Endothelial cell of umbilical vein (primary cell): ENCODE measurements at regions not wholly inside any gene's neighbourhood (a gene's known extent, or its start where the extent isn't known, plus 50 kb on each side); places are given as distances from the start of the nearest gene placed in this dataset.

Experiments
- BruUV-seq: library from RNA; stranded (reverse); fragments of 400-500 nt; replicated peaks from 2 replicates; lab custom pipeline; 2021; lab: Mats Ljungman, UMichigan
- CTCF ChIA-PET: fragments of 300-600, 350-600 bp; sonication (Branson Sonifier 250); formaldehyde crosslinking; loops from one replicate; lab custom pipeline; 2021; ENCODE audit warnings: antibody characterized with exemption, inconsistent platforms; lab: Charles Lee
- POLR2A ChIA-PET: fragments of 300-600, 350-600 bp; sonication (Branson Sonifier 250); formaldehyde crosslinking; loops from one replicate; lab custom pipeline; 2021; ENCODE audit warnings: antibody characterized with exemption, inconsistent platforms; lab: Charles Lee
- DNase-seq: peaks from one replicate; pipeline ENCODE4 v3.0.0-alpha.2; 2011; ENCODE audit warnings: low read depth, low spot score
- FAIRE-seq: peaks from 2 replicates; lab custom pipeline; 2011; peaks lifted over from hg19 to GRCh38; lab: Jason Lieb, UNC
- H2AFZ ChIP-seq: 2 replicates; pipeline ENCODE4 v1.6.0; 2012; ENCODE audit warnings: low read depth, low read length, control low read depth, inconsistent platforms
- H3K27ac ChIP-seq: 2 replicates; pipeline ENCODE4 v1.5.1; 2011; ENCODE audit warnings: low read depth, mild to moderate bottlenecking, control low read depth, low read length, moderate library complexity; ENCODE audit not compliant: insufficient read depth
- H3K27me3 ChIP-seq, 2 experiments: 2 replicates each; pipeline versions ENCODE4 v1.6.0 to v1.6.1; 2011; ENCODE audit warnings: low read length in 2 of 2, mixed read lengths in 1 of 2; ENCODE audit not compliant: control insufficient read depth in 2 of 2, insufficient read depth in 2 of 2
- H3K36me3 ChIP-seq, 2 experiments: 2 replicates in 1 of 2; 3 replicates in 1 of 2; pipeline ENCODE4 v1.5.1; 2011; ENCODE audit warnings: low read length in 2 of 2, mild to moderate bottlenecking in 1 of 2, moderate library complexity in 1 of 2; ENCODE audit not compliant: control insufficient read depth in 2 of 2, insufficient read depth in 2 of 2; ENCODE audit errors: extremely low read depth in 1 of 2
- H3K4me1 ChIP-seq: 3 replicates; pipeline ENCODE4 v1.5.1; 2011; ENCODE audit warnings: mild to moderate bottlenecking, low read length; ENCODE audit not compliant: control insufficient read depth, insufficient read depth; ENCODE audit errors: extremely low read depth
- H3K4me2 ChIP-seq: 2 replicates; pipeline ENCODE4 v1.6.1; 2011; ENCODE audit warnings: low read length, control low read depth, mixed read lengths; ENCODE audit not compliant: insufficient read depth
- H3K4me3 ChIP-seq, 3 experiments: fragments of 200-600 bp in 1 of 3; sonication (generic), shearing (Covaris generic) in 1 of 3; replicated peaks in 1 of 3; 2 replicates each; pipeline ENCODE4 v1.5.1; 2011 to 2016; ENCODE audit warnings: control low read depth in 3 of 3, low read length in 3 of 3, mild to moderate bottlenecking in 2 of 3, inconsistent platforms in 1 of 3, low read depth in 1 of 3, moderate library complexity in 1 of 3; ENCODE audit not compliant: insufficient read depth in 1 of 3
- H3K79me2 ChIP-seq: 2 replicates; pipeline ENCODE4 v1.6.0; 2012; ENCODE audit warnings: low read length, inconsistent platforms; ENCODE audit not compliant: control insufficient read depth, insufficient read depth
- H3K9ac ChIP-seq: replicated peaks from 2 replicates; pipeline ENCODE3; 2011; ENCODE audit warnings: low read length, control low read depth; ENCODE audit not compliant: insufficient read depth; ENCODE audit errors: extremely low read depth
- H3K9me1 ChIP-seq: replicated peaks from 3 replicates; pipeline ENCODE4 v1.6.0; 2011; ENCODE audit warnings: mild to moderate bottlenecking, low read length; ENCODE audit not compliant: control insufficient read depth, insufficient read depth; ENCODE audit errors: extremely low read depth
- H3K9me3 ChIP-seq: replicated peaks from 2 replicates; pipeline ENCODE4 v1.5.1; 2012; ENCODE audit warnings: low read length, inconsistent platforms; ENCODE audit not compliant: control insufficient read depth, insufficient read depth
- H4K20me1 ChIP-seq: replicated peaks from 2 replicates; pipeline ENCODE3; 2011; ENCODE audit warnings: mild to moderate bottlenecking, low read length; ENCODE audit not compliant: control insufficient read depth, insufficient read depth; ENCODE audit errors: extremely low read depth
- EZH2 ChIP-seq: IDR thresholded peaks from 2 replicates; pipeline ENCODE4 v1.6.1; 2012; ENCODE audit warnings: borderline replicate concordance, low read depth, mild to moderate bottlenecking, moderate library complexity, low read length, inconsistent platforms; ENCODE audit not compliant: severe bottlenecking
- FOS ChIP-seq: IDR thresholded peaks from 2 replicates; pipeline ENCODE4 v1.6.1; 2011; ENCODE audit warnings: mild to moderate bottlenecking, low read length, moderate library complexity, borderline replicate concordance; ENCODE audit not compliant: insufficient read depth
- GATA2 ChIP-seq: IDR thresholded peaks from 2 replicates; pipeline ENCODE4 v1.7.0; 2011; ENCODE audit warnings: low read depth, mild to moderate bottlenecking, moderate library complexity, mixed read lengths, low read length; ENCODE audit not compliant: insufficient read length, insufficient read depth
- JUN ChIP-seq: IDR thresholded peaks from 2 replicates; pipeline ENCODE4 v1.6.1; 2011; ENCODE audit warnings: borderline replicate concordance, low read depth; ENCODE audit not compliant: insufficient read length, insufficient read depth
- MYC ChIP-seq: IDR thresholded peaks from one replicate; pipeline ENCODE4 v1.6.1; 2011; ENCODE audit warnings: mild to moderate bottlenecking, low read depth, low read length
- POLR2A ChIP-seq: IDR thresholded peaks from 2 replicates; pipeline ENCODE4 v1.6.1; 2012; ENCODE audit warnings: low read depth, mild to moderate bottlenecking, control low read depth, low read length
- POLR2AphosphoS5 ChIP-seq: IDR thresholded peaks from 2 replicates; pipeline ENCODE4 v1.6.1; 2012; ENCODE audit warnings: low read depth, mild to moderate bottlenecking, control low read depth, low read length, moderate library complexity; ENCODE audit not compliant: insufficient read depth
- dilution Hi-C: fragments of 300-500 bp; cut with MboI; formaldehyde crosslinking; loops from one replicate; pipeline ENCODE4 v1.15.0; 2019; ENCODE audit warnings: low sequenced_read_pairs; ENCODE audit not compliant: extremely low pct_ligation_motif_present
- intact Hi-C: fragments of 100-400 bp; cut with micrococcal nuclease; formaldehyde crosslinking; loops from one replicate; pipeline ENCODE4 v1.10.0; 2022
- TF ChIP-seq, protein P1 (sequence below): IDR thresholded peaks from 2 replicates; pipeline ENCODE4 v1.6.1; 2011; ENCODE audit not compliant: insufficient read depth, insufficient read length
- TF ChIP-seq, protein P2 (sequence below), 2 donors: IDR thresholded peaks; 1 replicate in 1 of 2; 2 replicates in 1 of 2; pipeline ENCODE4 v1.5.1; 2011; ENCODE audit warnings: low read length in 2 of 2, mild to moderate bottlenecking in 2 of 2, moderate library complexity in 2 of 2, control low read depth in 1 of 2, inconsistent platforms in 1 of 2, low read depth in 1 of 2; ENCODE audit not compliant: insufficient read depth in 1 of 2; ENCODE audit errors: extremely low read depth in 1 of 2

DNA sequence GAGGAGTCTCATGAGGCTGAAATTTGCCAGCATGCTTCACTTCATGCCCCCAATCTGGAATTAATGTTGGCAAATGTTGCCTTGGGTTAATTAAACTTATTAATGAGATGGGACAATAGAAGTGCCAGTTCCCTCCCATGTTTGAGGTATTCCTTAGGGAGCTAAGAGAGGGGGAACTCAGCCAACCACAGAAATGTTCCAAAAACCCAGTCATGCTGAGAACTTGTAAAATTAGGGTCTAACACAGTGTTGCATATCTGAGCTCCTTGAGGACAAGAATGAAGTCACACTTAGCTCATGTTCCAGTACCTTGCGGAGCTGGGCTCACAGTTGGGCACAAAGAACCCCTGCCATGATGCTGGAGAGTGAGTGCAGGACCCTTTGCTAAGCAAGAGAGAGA is 89.4 kb downstream of the OAT start:
- Histone ChIP-seq H3K4me2 (no peak overlapping the region), H3K27me3 (no peaks in the 10 kb centered on the region), H3K79me2 (no peaks in the 10 kb centered on the region), H3K4me3 (no peak overlapping the region), H3K36me3 (no peaks in the 10 kb centered on the region), H4K20me1 (no peaks in the 10 kb centered on the region), H3K4me1 (no peaks in the 10 kb centered on the region), H3K9me3 (no peaks in the 10 kb centered on the region), H3K27ac (no peak overlapping the region), H3K9me1 (no peaks in the 10 kb centered on the region), H2AFZ (no peak overlapping the region), H3K9ac (no peak overlapping the region)
- TF ChIP-seq, protein P1, sequence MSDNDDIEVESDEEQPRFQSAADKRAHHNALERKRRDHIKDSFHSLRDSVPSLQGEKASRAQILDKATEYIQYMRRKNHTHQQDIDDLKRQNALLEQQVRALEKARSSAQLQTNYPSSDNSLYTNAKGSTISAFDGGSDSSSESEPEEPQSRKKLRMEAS: no peak
- TF ChIP-seq MYC (no peak), POLR2A (no peak)
- CTCF ChIA-PET: interaction anchor here (2.8 kb wide), 1 partner anchor 335 kb away, joined by 7 read pairs; no protein-coding TSS in a partner anchor
- intact Hi-C loops: no loop called here
- POLR2A ChIA-PET: no interaction called here
- DNase-seq: no peak
- dilution Hi-C loops: no loop called here
- no TSS peak for BruUV-seq
- FAIRE-seq: no peak

DNA sequence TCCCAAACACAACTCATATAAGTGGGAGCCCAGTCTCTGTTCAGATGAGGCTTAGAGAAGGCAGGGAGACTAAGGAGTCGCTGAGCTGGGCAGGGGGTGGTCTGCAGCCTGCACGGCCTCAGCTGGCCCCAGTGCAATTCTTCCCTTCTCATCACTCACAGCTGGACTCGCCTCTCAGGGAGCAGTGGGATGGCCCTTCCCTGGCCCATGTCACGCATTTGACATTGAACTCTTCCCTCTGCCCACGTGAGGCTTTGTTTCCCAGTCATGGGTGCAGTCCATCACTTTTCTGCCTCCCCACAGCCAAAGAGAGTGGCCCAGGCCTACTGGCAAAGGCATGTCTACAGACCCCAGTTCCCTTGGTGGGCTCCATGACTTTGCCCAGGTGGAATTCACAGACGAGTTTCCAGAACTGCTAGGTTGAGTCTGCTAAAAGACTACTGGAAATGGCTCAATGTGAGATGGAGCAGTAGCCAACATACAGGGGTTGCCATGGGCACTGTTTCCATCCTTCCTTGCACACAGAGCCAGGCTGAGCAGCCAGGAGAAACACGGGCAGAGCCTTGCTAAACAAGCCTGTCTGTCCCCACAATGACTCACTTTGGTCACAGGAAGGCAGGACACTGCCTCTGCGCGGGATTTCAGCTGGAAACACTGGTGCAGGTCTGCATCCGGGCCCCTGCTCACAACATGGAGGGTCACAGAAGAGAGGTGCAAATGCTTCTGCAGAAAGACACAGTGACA is 90.1 kb downstream of the OAT start:
- Histone ChIP-seq H3K4me1 (no peaks in the 10 kb centered on the region), H3K36me3 (no peaks in the 10 kb centered on the region), H4K20me1 (no peaks in the 10 kb centered on the region), H3K79me2 (no peaks in the 10 kb centered on the region), H3K27me3 (no peaks in the 10 kb centered on the region), H3K9me3 (no peaks in the 10 kb centered on the region), H2AFZ (no peak overlapping the region), H3K4me3 (no peak overlapping the region), H3K9ac (no peak overlapping the region), H3K4me2 (no peak overlapping the region), H3K27ac (no peak overlapping the region), H3K9me1 (no peaks in the 10 kb centered on the region)
- no peak for FAIRE-seq
- BruUV-seq: no TSS peak
- POLR2A ChIA-PET: no interaction called here
- CTCF ChIA-PET: interaction anchor here (2.8 kb wide), 1 partner anchor 334 kb away, joined by 7 read pairs; no protein-coding TSS in a partner anchor
- dilution Hi-C loops: no loop called here
- TF ChIP-seq POLR2AphosphoS5: no peak
- no peak for TF ChIP-seq JUN
- TF ChIP-seq, protein P2, sequence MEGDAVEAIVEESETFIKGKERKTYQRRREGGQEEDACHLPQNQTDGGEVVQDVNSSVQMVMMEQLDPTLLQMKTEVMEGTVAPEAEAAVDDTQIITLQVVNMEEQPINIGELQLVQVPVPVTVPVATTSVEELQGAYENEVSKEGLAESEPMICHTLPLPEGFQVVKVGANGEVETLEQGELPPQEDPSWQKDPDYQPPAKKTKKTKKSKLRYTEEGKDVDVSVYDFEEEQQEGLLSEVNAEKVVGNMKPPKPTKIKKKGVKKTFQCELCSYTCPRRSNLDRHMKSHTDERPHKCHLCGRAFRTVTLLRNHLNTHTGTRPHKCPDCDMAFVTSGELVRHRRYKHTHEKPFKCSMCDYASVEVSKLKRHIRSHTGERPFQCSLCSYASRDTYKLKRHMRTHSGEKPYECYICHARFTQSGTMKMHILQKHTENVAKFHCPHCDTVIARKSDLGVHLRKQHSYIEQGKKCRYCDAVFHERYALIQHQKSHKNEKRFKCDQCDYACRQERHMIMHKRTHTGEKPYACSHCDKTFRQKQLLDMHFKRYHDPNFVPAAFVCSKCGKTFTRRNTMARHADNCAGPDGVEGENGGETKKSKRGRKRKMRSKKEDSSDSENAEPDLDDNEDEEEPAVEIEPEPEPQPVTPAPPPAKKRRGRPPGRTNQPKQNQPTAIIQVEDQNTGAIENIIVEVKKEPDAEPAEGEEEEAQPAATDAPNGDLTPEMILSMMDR (IDR thresholded peaks at IDR 0.05; ENCODE audit: extremely low read depth in 1 of 2, insufficient read depth in 1 of 2, low read depth in 1 of 2, low read length in 2 of 2): no peak
- no peak for TF ChIP-seq EZH2
- TF ChIP-seq POLR2A: no peak
- TF ChIP-seq, protein P1: no peak
- TF ChIP-seq MYC: no peak
- no peak for TF ChIP-seq FOS
- TF ChIP-seq GATA2: no peak
- intact Hi-C loops: no loop called here
- DNase-seq: no peak
